ENCODE measurements at regions not wholly inside any gene's neighbourhood (a gene's known extent, or its start where the extent isn't known, plus 50 kb on each side); places are given as distances from the start of the nearest gene placed in this dataset.

DNA sequence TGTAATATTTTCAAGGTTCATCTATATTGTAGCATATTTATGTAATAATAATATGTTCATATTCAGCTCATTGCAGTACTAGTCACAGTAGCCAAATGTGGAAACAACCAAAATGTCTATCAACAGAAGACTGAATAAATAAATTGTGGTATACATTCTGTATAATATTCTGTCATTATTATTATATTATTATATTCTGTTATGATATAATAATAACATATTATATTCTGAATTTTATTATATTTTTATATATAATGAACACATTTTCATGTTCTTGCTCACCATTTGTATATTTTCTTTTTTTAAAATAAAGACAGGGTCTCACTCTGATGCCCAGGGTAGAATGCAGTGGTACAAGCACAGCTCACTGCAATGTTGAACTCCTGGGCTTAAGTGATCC lies 91.2 kb upstream of the STARD3NL start:
- no peak for DNase-seq

DNA sequence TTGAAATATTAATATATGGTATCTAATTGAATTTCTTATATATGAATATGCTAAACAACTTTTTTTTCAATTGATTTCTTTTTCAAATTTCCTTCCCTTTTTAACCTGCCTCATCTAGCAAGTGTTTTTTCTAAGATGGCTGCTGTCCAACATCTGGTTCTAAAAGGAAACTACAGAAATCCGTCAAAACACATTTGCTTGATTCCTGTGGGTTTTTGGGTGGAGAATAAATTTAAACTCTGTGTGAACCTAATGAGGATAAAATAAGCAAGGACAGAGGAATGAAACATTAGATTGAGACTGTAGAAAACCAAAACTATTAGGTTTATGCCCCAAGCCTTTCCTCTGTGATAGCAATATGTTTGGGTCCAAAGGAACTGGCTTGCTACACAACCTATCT lies 75.5 kb upstream of the STARD3NL start:
- DNase-seq: no peak

DNA sequence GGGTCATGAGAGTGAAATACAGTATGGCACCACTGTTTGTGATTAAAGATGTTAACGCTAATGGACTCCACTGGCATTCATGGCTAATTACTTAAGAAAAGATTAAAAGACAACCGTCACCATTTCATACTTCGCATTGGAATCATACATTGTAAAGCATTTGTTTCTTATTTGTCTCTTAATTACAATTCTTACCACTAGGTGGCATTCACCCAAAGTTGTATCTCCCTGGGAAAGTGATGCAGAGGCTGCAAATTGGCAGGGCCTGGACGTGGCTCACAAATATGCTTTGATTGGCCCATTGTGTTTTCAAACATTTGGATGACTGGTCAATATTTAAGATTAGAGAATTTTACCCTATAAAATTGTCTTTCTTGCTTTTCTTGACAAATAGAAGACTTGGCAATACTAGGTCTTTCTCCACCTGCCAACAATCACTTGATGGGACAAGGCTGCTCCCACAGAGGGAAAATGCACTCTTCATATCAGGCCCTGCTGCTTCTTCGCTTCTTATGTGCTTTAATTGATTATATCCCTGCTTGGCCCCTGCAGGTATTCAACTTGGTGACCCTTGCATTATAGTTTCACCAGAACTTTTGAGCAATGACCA lies 72.1 kb upstream of the STARD3NL start:
- DNase-seq: peak; percentile 27

DNA sequence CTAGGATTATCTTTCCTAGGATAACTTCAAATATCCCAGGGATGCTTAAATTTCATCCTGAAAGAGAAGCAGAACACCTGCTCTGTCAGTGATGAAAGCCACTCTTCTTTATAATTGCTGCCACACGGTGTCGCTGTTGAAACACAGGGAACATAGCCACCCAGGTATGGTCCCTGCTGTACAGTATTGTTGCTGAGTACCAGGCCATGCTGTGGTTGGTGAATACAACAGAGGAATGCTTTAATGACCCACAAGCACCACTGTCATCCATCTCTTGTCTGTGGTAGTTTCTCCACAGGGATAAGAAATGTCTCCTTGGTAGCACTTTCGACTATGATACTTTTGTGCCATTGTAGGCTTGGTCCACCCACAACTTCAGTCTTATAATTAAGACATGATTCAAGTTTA lies 70.6 kb upstream of the STARD3NL start:
- DNase-seq: peak; percentile 32

DNA sequence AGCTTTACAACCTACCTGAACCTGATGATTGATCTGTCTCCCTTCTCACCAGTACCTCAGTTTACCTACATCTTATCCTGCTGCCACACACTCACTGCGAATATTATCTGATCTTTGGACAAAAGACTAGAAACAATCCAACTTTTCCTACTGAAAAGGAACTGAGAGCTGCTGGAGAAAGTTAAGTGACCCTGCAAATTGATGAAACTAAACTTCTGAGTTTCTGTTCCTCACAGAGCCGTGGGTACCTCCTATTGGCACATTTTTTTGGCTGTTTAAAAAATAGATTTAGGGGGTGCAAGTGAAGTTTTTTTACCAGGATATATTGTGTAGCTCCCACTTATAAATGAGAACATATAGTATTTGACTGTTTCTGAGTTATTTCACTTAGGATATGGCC lies 66.0 kb upstream of the STARD3NL start:
- DNase-seq: no peak

DNA sequence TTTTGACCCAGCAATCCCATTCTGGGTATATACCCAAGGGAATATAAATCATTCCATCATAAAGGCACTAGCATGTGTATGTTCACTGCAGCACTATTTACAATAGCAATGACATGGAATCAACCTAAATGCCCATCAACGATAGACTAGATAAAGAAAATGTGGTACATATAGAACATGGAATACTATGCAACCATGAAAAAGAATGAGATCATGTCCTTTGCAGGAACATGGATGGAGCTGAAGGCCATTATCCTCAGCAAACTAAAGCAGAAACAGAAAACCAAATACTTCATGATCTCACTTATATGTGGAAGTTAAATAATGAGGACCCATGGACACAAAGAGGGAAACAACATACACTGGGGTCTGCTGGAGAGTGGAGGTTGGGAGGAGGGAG lies 58.0 kb upstream of the STARD3NL start:
- no peak for DNase-seq

DNA sequence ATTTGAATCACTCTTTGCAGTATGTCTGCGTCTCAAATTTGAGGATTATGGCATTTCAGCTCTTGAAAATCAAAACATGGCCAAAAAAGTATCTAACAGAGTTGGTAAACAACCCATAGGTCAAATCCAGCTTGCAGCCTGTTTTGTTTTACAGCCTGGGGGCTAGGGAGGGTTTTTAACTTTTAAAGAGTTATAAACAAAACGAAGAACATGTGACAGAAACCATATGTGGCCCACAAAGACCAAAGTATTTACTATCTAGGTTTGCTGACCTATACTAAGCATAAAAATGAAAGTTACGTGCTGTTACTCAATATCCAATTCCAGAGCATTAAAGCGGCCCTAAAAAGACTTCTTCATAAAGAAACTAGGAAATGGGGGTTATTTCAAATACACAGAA lies 55.5 kb upstream of the STARD3NL start:
- DNase-seq: no peak

DNA sequence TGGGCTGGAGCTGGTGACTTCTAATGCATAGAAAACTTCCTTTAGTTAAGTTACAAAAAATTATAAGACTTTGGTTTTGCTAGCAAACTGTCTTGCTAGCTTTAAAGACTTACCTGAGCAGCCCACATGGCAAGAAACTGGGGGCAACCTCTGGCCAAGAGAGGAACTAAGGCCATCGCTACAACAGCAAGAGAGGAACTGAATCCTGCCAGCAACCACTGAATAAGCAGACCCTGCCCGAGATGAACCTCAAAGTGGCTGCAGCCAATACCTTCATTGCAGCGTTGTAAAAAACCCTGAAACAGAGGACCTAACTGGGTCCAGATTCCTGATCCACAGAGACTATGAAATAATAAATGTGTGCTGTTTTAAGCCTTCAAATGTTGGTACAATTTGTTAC lies 54.6 kb upstream of the STARD3NL start:
- DNase-seq: no peak

DNA sequence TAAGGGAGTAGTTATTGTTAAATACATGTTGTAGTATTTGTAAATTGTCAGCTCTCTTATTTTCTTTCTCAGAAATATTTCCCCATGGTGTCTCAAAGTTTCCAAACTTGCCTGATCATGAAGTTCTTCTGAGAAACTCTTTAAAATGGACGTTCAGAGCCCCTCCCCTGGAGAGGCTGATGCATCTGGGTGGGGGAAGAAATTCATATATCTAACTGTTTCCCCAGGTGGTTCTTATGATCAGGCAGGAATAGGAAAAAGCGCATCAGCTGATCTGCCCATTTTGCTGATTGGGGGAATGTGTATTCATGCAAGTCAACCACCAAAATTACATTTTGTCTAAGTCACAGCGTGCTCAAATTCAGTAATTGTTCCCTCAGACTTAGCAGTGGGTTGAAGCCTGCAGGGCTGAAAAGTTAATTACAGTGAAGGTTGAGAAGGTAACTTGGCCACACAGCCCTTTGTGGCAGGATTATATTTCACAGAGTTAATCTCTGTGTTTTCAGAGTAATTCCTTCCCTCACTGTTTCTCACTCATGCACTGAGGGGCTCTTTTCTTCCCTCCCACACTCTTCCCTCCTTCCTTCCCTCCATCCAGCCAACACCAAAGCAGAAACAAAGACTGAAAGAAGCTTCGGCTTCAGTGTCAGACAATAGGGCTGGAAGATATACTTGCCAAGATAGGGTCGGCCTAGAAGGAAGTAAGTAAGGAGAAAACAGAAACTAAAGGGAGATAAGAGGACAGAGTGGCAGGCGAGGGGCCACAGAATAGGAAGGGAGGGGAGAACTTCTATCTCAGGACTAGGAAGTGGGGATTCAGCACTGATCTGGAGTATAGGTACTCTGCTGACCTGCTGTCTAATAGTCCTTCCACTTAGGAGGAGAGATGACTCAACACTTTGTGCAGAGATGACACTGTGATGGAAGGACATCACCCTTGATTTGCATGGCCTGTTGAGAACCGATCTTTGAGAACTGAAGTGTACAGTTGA lies 50.5 kb upstream of the STARD3NL start:
- DNase-seq: no peak

Measured in DMS79 treated with DMSO at 0.1 percent for 48 hours (cell line).